ENCODE measurements at regions not wholly inside any gene's neighbourhood (a gene's known extent, or its start where the extent isn't known, plus 50 kb on each side); places are given as distances from the start of the nearest gene placed in this dataset.

GRCh38 chr1:181192316-181192715 lies 103.8 kb downstream of the IER5 start:
- Histone ChIP-seq H3F3A (ENCODE audit: insufficient read depth, low read length) (no peaks in the 10 kb centered on the region), H3K27me3 (replicated peaks; ENCODE audit: insufficient read depth, low read length) (no peaks in the 10 kb centered on the region), H3K9me3 (replicated peaks; ENCODE audit: insufficient read depth, low read length) (no peaks in the 10 kb centered on the region), H2AFZ (ENCODE audit: low read length) (no peak overlapping the region), H3K4me1 (ENCODE audit: low read length) (no peaks in the 10 kb centered on the region), H4K20me1 (ENCODE audit: insufficient read depth, low read length) (no peaks in the 10 kb centered on the region), H3K4me2 (ENCODE audit: low read depth, low read length) (no peak overlapping the region), H3K9me2 (replicated peaks; ENCODE audit: insufficient read depth, low read length) (no peaks in the 10 kb centered on the region), H3K79me2 (ENCODE audit: low read length) (no peaks in the 10 kb centered on the region), H3K9ac (ENCODE audit: low read length) (no peak overlapping the region), H3K4me3 (ENCODE audit: low read length) (no peak overlapping the region), H3K27ac (ENCODE audit: low read length) (no peak overlapping the region), H3K36me3 (replicated peaks; ENCODE audit: insufficient read depth, low read length) (no peaks in the 10 kb centered on the region)
- no peak for DNase-seq
- TF ChIP-seq EZH2phosphoT487 (IDR thresholded peaks at IDR 0.05; ENCODE audit: low read length) (no peak), EZH2 (optimal IDR thresholded peaks at IDR 0.05; ENCODE audit: low read depth, low read length) (no peak), CTCF (IDR thresholded peaks at IDR 0.05; ENCODE audit: low read length) (no peak)

DNA sequence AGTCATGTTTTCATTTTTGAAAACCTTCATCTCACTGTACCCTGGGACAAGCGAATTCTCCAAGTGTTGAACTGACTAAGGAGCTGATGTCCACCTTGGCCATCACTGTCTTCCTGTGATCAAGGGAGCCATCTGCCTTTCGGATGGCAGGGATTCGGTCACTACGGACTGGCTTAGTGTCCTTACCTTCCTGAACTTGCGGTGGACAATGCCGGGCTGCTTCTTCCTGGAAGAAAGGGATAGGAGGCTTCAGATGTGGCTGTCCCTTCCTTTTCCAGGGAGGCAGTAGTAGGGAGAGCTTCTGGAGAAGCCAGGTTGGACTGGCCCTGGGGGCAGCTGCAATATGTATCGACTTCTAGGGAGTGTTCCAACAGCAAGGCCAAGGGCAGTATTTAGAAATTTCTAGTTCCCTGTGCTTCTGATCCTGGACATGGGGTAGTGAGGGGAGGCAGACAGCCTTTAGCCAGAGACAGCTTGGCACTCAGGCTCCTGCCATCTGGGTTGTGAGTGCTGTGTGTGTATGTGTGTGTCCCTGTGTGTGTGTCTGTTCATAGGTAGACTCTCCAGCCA lies 114.6 kb downstream of the IER5 start:
- no peaks in the 10 kb centered on the region for H3K79me2 ChIP-seq (ENCODE audit: low read length)
- H2AFZ ChIP-seq (ENCODE audit: low read length), result no peak overlapping the region
- H3K9me3 ChIP-seq (replicated peaks; ENCODE audit: insufficient read depth, low read length), result no peaks in the 10 kb centered on the region
- H3K4me1 ChIP-seq (ENCODE audit: low read length), result no peaks in the 10 kb centered on the region
- no peaks in the 10 kb centered on the region for H3K9me2 ChIP-seq (replicated peaks; ENCODE audit: insufficient read depth, low read length)
- no peak for TF ChIP-seq EZH2 (optimal IDR thresholded peaks at IDR 0.05; ENCODE audit: low read depth, low read length)
- TF ChIP-seq CTCF (IDR thresholded peaks at IDR 0.05; ENCODE audit: low read length), result no peak
- no peak for TF ChIP-seq EZH2phosphoT487 (IDR thresholded peaks at IDR 0.05; ENCODE audit: low read length)
- DNase-seq, result no peak
- no peaks in the 10 kb centered on the region for H3K36me3 ChIP-seq (replicated peaks; ENCODE audit: insufficient read depth, low read length)
- no peak overlapping the region for H3K4me3 ChIP-seq (ENCODE audit: low read length)
- no peaks in the 10 kb centered on the region for H3F3A ChIP-seq (ENCODE audit: insufficient read depth, low read length)
- H3K27me3 ChIP-seq (replicated peaks; ENCODE audit: insufficient read depth, low read length), result no peaks in the 10 kb centered on the region
- no peak overlapping the region for H3K9ac ChIP-seq (ENCODE audit: low read length)
- no peaks in the 10 kb centered on the region for H4K20me1 ChIP-seq (ENCODE audit: insufficient read depth, low read length)
- H3K27ac ChIP-seq (ENCODE audit: low read length), result no peak overlapping the region
- no peak overlapping the region for H3K4me2 ChIP-seq (ENCODE audit: low read depth, low read length)

DNA sequence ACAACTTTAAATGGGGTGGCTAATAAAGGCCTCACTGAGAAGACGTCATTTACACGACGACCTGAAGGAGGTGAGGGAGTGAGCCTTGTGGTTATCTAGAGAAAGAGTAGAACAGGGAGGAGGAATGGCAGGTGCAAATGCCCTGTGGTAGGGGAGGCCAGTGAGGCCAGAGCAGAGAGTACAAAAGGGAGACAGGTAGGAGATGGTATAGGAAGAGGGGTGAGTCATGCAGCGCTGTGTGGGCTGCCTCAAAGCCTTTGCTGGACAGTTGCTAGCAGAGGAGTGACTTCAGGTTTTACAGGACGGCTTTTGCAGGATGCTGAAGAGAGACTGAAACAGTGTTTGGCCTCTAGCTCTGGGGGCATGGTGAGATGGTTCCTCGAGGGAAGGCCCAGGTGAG lies 116.0 kb downstream of the IER5 start:
- Histone ChIP-seq H3K9ac (ENCODE audit: low read length) (no peak overlapping the region), H2AFZ (ENCODE audit: low read length) (no peak overlapping the region), H3K79me2 (ENCODE audit: low read length) (no peaks in the 10 kb centered on the region), H3F3A (ENCODE audit: insufficient read depth, low read length) (no peaks in the 10 kb centered on the region), H3K9me2 (replicated peaks; ENCODE audit: insufficient read depth, low read length) (no peaks in the 10 kb centered on the region), H3K27me3 (replicated peaks; ENCODE audit: insufficient read depth, low read length) (no peaks in the 10 kb centered on the region), H4K20me1 (ENCODE audit: insufficient read depth, low read length) (no peaks in the 10 kb centered on the region), H3K4me1 (ENCODE audit: low read length) (no peaks in the 10 kb centered on the region), H3K27ac (ENCODE audit: low read length) (no peak overlapping the region), H3K4me2 (ENCODE audit: low read depth, low read length) (no peak overlapping the region), H3K9me3 (replicated peaks; ENCODE audit: insufficient read depth, low read length) (no peaks in the 10 kb centered on the region), H3K4me3 (ENCODE audit: low read length) (no peak overlapping the region), H3K36me3 (replicated peaks; ENCODE audit: insufficient read depth, low read length) (no peaks in the 10 kb centered on the region)
- no peak for DNase-seq
- no peak for TF ChIP-seq CTCF (IDR thresholded peaks at IDR 0.05; ENCODE audit: low read length)
- no peak for TF ChIP-seq EZH2phosphoT487 (IDR thresholded peaks at IDR 0.05; ENCODE audit: low read length)
- TF ChIP-seq EZH2 (optimal IDR thresholded peaks at IDR 0.05; ENCODE audit: low read depth, low read length), result no peak

Measured in MM.1S (cell line).